HL-60 (cell line): ENCODE measurements at regions not wholly inside any gene's neighbourhood (a gene's known extent, or its start where the extent isn't known, plus 50 kb on each side); places are given as distances from the start of the nearest gene placed in this dataset.

Source experiments
- DNase-seq, 2 experiments: peaks; one replicate each; pipeline ENCODE4 v3.0.0-alpha.2; 2010 to 2020; ENCODE audit warnings: low read depth in 1 of 2, low spot score in 1 of 2
- H3K27ac ChIP-seq: fragments of 250-450 bp; sonication (Bioruptor Pico); replicated peaks from 2 replicates; pipeline ENCODE4 v1.5.1; 2020; ENCODE audit warnings: mild to moderate bottlenecking, moderate library complexity
- H3K27me3 ChIP-seq: fragments of 250-450 bp; sonication (Bioruptor Pico); 2 replicates; pipeline ENCODE4 v1.5.1; 2021; ENCODE audit warnings: mild to moderate bottlenecking, moderate library complexity; ENCODE audit not compliant: insufficient read depth, poor library complexity, severe bottlenecking
- H3K4me3 ChIP-seq: replicated peaks from 2 replicates; pipeline ENCODE4 v1.5.1; 2011; ENCODE audit warnings: mild to moderate bottlenecking, control low read depth, low read length; ENCODE audit not compliant: insufficient read depth
- CTCF ChIP-seq: IDR thresholded peaks from one replicate; pipeline ENCODE4 v1.5.1; 2011; ENCODE audit warnings: low read length, control low read depth, inconsistent platforms; ENCODE audit not compliant: insufficient read depth
- GABPA ChIP-seq: IDR thresholded peaks from 2 replicates; pipeline ENCODE4 v1.6.1; 2012; ENCODE audit warnings: low read depth
- POLR2AphosphoS5 ChIP-seq: IDR thresholded peaks from 2 replicates; pipeline ENCODE4 v1.6.1; 2012; ENCODE audit warnings: low read depth
- REST ChIP-seq: IDR thresholded peaks from 2 replicates; pipeline ENCODE4 v1.6.1; 2012; ENCODE audit warnings: low read depth; ENCODE audit not compliant: insufficient replicate concordance
- SPI1 ChIP-seq: IDR thresholded peaks from 2 replicates; pipeline ENCODE4 v1.6.1; 2012; ENCODE audit warnings: low read depth, mild to moderate bottlenecking, borderline replicate concordance

- Histone ChIP-seq H3K27me3 (no peaks in the 10 kb centered on the region), H3K27ac (no peak overlapping the region), H3K4me3 (no peak overlapping the region)
- TF ChIP-seq SPI1 (no peak), GABPA (no peak), REST (no peak), POLR2AphosphoS5 (no peak), CTCF (no peak)
- DNase-seq, result no peak
Measured at GRCh38 chr16:86826941-86827340, 248.6 kb downstream of the FOXL1 start.

DNA sequence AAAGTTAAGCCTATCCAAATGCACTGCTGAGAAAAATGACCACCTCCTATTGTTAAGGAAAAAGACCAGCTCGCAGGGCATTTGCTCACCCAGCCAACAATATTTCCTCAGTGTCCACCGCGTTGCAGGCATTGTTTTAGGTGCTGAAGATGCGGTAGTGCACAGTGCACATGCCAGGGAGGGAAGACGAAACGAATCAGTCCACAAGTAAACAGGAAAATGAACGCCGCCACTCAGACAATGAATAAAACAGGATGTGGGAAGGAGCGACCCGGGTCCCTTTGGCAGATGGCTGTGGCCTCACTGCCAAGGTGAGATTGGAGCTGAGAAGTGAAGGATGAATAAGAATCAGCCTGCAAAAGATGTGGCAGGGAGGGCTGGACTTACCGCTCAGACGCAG is 249.2 kb downstream of the FOXL1 start:
- H3K4me3 ChIP-seq, result no peak overlapping the region
- DNase-seq, result no peak
- TF ChIP-seq SPI1 (no peak), REST (no peak), POLR2AphosphoS5 (no peak), GABPA (no peak), CTCF (no peak)
- no peak overlapping the region for H3K27ac ChIP-seq
- H3K27me3 ChIP-seq, result no peaks in the 10 kb centered on the region

DNA sequence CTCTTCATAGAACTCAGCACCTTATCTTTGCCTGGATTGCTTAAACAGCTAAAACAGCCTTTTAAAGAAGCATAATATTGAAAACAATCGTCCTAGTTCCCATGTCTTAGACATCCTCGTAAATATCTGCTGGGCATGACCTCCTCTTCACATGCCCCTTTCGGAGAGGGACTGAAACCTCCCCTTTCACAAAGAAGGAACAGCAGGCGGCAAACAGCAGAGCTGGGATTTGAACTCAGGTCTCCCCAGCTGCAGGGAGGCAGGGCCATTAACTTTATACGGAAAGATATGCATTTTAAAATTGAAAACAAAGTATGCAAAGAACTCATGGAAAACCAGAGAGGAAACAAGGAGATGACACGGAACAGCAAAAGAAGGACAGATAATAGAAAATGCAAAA is 249.9 kb downstream of the FOXL1 start:
- H3K27me3 ChIP-seq, result no peaks in the 10 kb centered on the region
- TF ChIP-seq GABPA (no peak), CTCF (no peak), SPI1 (no peak), REST (no peak), POLR2AphosphoS5 (no peak)
- no peak overlapping the region for H3K27ac ChIP-seq
- DNase-seq, result no peak
- H3K4me3 ChIP-seq, result no peak overlapping the region
